ENCODE measurements at regions not wholly inside any gene's neighbourhood (a gene's known extent, or its start where the extent isn't known, plus 50 kb on each side); places are given as distances from the start of the nearest gene placed in this dataset.
"Not testable (repeated sequence)": the region's sequence is repeated elsewhere in the genome, so short reads cannot be mapped to it uniquely, and the experiment has no call there.

GRCh38 chrY:6721443-6721842 lies 189.1 kb upstream of the TBL1Y start:
- H4K5ac ChIP-seq (ENCODE audit: insufficient read length, low read depth, low read length); H3K79me2 ChIP-seq (ENCODE audit: control insufficient read depth in 1 of 2, insufficient read depth in 2 of 2, low read length in 2 of 2); H3K56ac ChIP-seq (replicated peaks; ENCODE audit: insufficient read length, low read depth, low read length); H3K27ac ChIP-seq (ENCODE audit: low read depth, low read length); H3K23me2 ChIP-seq (ENCODE audit: low read depth, low read length); H3K4me3 ChIP-seq (ENCODE audit: extremely low read depth in 1 of 4, insufficient read depth in 2 of 4, low read depth in 3 of 4, low read length in 4 of 4); H3K23ac ChIP-seq (ENCODE audit: insufficient read length); CTCF ChIA-PET (ENCODE audit: partially characterized antibody); H2AFZ ChIP-seq (ENCODE audit: low read length); H2AK5ac ChIP-seq (ENCODE audit: low read depth, low read length); POLR2A ChIA-PET (ENCODE audit: partially characterized antibody); H3K79me1 ChIP-seq (ENCODE audit: low read depth, low read length); H2BK5ac ChIP-seq (ENCODE audit: low read depth, low read length); H3K4ac ChIP-seq (replicated peaks; ENCODE audit: insufficient read length, low read depth, low read length); H3K9ac ChIP-seq (replicated peaks in 1 of 4; ENCODE audit: extremely low read depth in 1 of 4, low read depth in 3 of 4, low read length in 3 of 4); H2BK20ac ChIP-seq (ENCODE audit: low read length); H4K91ac ChIP-seq (replicated peaks; ENCODE audit: insufficient read length, low read length); H3K18ac ChIP-seq (ENCODE audit: extremely low read depth, low read length); H3K36me3 ChIP-seq (ENCODE audit: control insufficient read depth in 2 of 4, insufficient read depth in 4 of 4, low read length in 3 of 4); FAIRE-seq; H2BK12ac ChIP-seq (ENCODE audit: low read depth, low read length); H3K9me3 ChIP-seq (ENCODE audit: insufficient read depth in 2 of 2, low read depth in 1 of 2, low read length in 1 of 2); H2BK15ac ChIP-seq (ENCODE audit: low read length); H4K8ac ChIP-seq (ENCODE audit: extremely low read depth, insufficient read depth, low read length); H3K4me1 ChIP-seq (replicated peaks in 1 of 4; ENCODE audit: control insufficient read depth in 3 of 4, insufficient read depth in 4 of 4, low read length in 3 of 4); H3K4me2 ChIP-seq (ENCODE audit: insufficient read depth in 1 of 2, low read depth in 2 of 2, low read length in 2 of 2); H3K27me3 ChIP-seq (replicated peaks in 1 of 4; ENCODE audit: control insufficient read depth in 3 of 4, extremely low read depth in 1 of 4, insufficient read depth in 3 of 4, low read length in 3 of 4); H2BK120ac ChIP-seq (replicated peaks; ENCODE audit: low read depth, low read length); H4K20me1 ChIP-seq (replicated peaks in 1 of 2; ENCODE audit: control insufficient read depth in 1 of 2, insufficient read depth in 2 of 2, low read length in 2 of 2); H3K14ac ChIP-seq (ENCODE audit: insufficient read length); DNase-seq (ENCODE audit: low read depth in 1 of 2, low spot score in 2 of 2): not testable (repeated sequence)
- WGBS, 2 experiments (ENCODE audit: extremely low coverage in 1 of 2, insufficient coverage in 1 of 2, insufficient read length in 1 of 2, insufficient replicate concordance in 2 of 2, low coverage in 1 of 2, low lambda C conversion rate in 2 of 2, missing lambda C conversion rate in 1 of 2): 86% methylated on average over 2 of the region's 2 CpGs; no CpG with 5 or more reads in 1 of the 2 experiments

DNA sequence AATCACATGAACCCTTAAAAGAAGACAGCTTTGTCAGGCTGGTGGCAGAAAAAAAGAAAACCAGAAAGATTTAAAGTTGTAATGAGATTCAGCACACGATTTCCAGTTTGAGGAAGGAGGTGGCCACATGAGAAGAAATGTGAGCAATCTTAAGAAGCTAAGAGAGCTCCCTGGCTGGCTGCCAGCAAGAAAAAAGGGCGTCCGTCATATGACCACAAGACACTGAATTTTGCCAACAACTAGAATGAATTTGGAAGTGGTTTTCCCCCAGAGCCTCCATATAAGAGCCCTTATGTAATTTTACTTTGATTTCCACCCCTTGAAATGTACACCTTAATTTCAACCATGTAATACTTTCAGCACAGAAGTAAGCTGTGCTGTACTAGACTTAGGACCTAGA lies 163.3 kb upstream of the TBL1Y start:
- not testable (repeated sequence) for H3K79me2 ChIP-seq (ENCODE audit: control insufficient read depth in 1 of 2, insufficient read depth in 2 of 2, low read length in 2 of 2)

More for the DNA sequence above, 163.3 kb upstream of the TBL1Y start:
- H3K9ac ChIP-seq (replicated peaks in 1 of 4; ENCODE audit: extremely low read depth in 1 of 4, low read depth in 3 of 4, low read length in 3 of 4); H3K18ac ChIP-seq (ENCODE audit: extremely low read depth, low read length); H3K36me3 ChIP-seq (ENCODE audit: control insufficient read depth in 2 of 4, insufficient read depth in 4 of 4, low read length in 3 of 4); H3K79me1 ChIP-seq (ENCODE audit: low read depth, low read length); H2BK15ac ChIP-seq (ENCODE audit: low read length); H4K20me1 ChIP-seq (replicated peaks in 1 of 2; ENCODE audit: control insufficient read depth in 1 of 2, insufficient read depth in 2 of 2, low read length in 2 of 2); H3K14ac ChIP-seq (ENCODE audit: insufficient read length); H2AFZ ChIP-seq (ENCODE audit: low read length); H2AK5ac ChIP-seq (ENCODE audit: low read depth, low read length); FAIRE-seq; H3K4me3 ChIP-seq (ENCODE audit: extremely low read depth in 1 of 4, insufficient read depth in 2 of 4, low read depth in 3 of 4, low read length in 4 of 4); H3K56ac ChIP-seq (replicated peaks; ENCODE audit: insufficient read length, low read depth, low read length); DNase-seq (ENCODE audit: low read depth in 1 of 2, low spot score in 2 of 2); CTCF ChIA-PET (ENCODE audit: partially characterized antibody); H3K23ac ChIP-seq (ENCODE audit: insufficient read length); H3K23me2 ChIP-seq (ENCODE audit: low read depth, low read length); H2BK12ac ChIP-seq (ENCODE audit: low read depth, low read length); H4K8ac ChIP-seq (ENCODE audit: extremely low read depth, insufficient read depth, low read length); H3K9me3 ChIP-seq (ENCODE audit: insufficient read depth in 2 of 2, low read depth in 1 of 2, low read length in 1 of 2); H3K4me1 ChIP-seq (replicated peaks in 1 of 4; ENCODE audit: control insufficient read depth in 3 of 4, insufficient read depth in 4 of 4, low read length in 3 of 4); H2BK5ac ChIP-seq (ENCODE audit: low read depth, low read length); POLR2A ChIA-PET (ENCODE audit: partially characterized antibody); H2BK120ac ChIP-seq (replicated peaks; ENCODE audit: low read depth, low read length); H2BK20ac ChIP-seq (ENCODE audit: low read length); H4K91ac ChIP-seq (replicated peaks; ENCODE audit: insufficient read length, low read length); H3K27me3 ChIP-seq (replicated peaks in 1 of 4; ENCODE audit: control insufficient read depth in 3 of 4, extremely low read depth in 1 of 4, insufficient read depth in 3 of 4, low read length in 3 of 4); H3K4ac ChIP-seq (replicated peaks; ENCODE audit: insufficient read length, low read depth, low read length); H3K27ac ChIP-seq (ENCODE audit: low read depth, low read length); H3K4me2 ChIP-seq (ENCODE audit: insufficient read depth in 1 of 2, low read depth in 2 of 2, low read length in 2 of 2); H4K5ac ChIP-seq (ENCODE audit: insufficient read length, low read depth, low read length): not testable (repeated sequence)
- WGBS, 2 experiments (ENCODE audit: extremely low coverage in 1 of 2, insufficient coverage in 1 of 2, insufficient read length in 1 of 2, insufficient replicate concordance in 2 of 2, low coverage in 1 of 2, low lambda C conversion rate in 2 of 2, missing lambda C conversion rate in 1 of 2): 89% methylated on average over 1 of the region's 3 CpGs; no CpG with 5 or more reads in 1 of the 2 experiments
